ENCODE measurements at regions not wholly inside any gene's neighbourhood (a gene's known extent, or its start where the extent isn't known, plus 50 kb on each side); places are given as distances from the start of the nearest gene placed in this dataset.

DNA sequence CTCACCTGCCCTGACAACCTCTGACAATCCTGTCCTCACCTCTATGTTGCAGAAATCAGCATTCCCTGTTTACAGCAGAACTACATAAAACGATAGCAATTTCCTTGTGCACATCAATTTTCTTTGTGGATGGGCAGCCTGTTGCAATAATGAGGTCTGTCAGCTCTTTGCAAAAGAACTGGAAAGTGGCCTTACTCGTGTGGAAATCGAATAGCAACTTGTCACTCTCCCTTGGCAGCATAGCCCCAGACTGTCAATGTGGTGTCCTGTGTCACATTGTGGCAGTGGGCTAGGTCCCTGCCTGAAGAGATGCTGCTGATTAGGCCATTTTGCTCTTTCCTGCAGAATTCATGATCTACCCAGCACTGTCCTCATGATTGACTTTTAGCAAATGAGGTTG is 531.9 kb downstream of the CCDC85A start:
- TF ChIP-seq, protein P1, sequence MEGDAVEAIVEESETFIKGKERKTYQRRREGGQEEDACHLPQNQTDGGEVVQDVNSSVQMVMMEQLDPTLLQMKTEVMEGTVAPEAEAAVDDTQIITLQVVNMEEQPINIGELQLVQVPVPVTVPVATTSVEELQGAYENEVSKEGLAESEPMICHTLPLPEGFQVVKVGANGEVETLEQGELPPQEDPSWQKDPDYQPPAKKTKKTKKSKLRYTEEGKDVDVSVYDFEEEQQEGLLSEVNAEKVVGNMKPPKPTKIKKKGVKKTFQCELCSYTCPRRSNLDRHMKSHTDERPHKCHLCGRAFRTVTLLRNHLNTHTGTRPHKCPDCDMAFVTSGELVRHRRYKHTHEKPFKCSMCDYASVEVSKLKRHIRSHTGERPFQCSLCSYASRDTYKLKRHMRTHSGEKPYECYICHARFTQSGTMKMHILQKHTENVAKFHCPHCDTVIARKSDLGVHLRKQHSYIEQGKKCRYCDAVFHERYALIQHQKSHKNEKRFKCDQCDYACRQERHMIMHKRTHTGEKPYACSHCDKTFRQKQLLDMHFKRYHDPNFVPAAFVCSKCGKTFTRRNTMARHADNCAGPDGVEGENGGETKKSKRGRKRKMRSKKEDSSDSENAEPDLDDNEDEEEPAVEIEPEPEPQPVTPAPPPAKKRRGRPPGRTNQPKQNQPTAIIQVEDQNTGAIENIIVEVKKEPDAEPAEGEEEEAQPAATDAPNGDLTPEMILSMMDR (IDR thresholded peaks at IDR 0.05), result no peak
- TF ChIP-seq POLR2A (IDR thresholded peaks at IDR 0.05), result no peak
